Forelimb muscle (tissue), 1 donor: ENCODE measurements at regions not wholly inside any gene's neighbourhood (a gene's known extent, or its start where the extent isn't known, plus 50 kb on each side); places are given as distances from the start of the nearest gene placed in this dataset.

Experiments
- DNase-seq: peaks from one replicate; pipeline ENCODE4 v3.0.0-alpha.2; 2013; ENCODE audit warnings: low read depth

GRCh38 chr13:59480396-59481259, 683.1 kb downstream of the DIAPH3 start:
- DNase-seq = no peak

- no peak for DNase-seq
Observed at GRCh38 chr13:59483501-59484145, 680.1 kb downstream of the DIAPH3 start.

DNA sequence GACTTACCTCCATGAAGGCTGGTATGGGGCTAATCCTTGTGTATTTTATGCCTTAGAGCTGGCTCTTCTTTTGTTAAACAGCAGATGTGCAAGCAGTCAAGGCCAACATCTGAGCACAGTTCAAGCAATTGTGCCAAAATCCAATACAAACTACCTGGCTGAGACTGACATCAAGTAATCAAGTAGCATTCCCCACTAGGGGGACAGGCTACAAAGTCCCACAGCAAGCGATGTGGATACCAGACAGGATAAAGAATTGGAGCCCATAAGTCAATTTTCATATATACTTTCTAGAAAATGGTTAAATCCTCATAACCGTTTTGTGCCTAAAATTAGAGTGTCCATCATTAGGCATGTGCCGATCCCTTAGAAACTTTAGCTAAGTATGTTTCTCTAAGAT, 675.8 kb downstream of the DIAPH3 start:
- DNase-seq = no peak

DNA sequence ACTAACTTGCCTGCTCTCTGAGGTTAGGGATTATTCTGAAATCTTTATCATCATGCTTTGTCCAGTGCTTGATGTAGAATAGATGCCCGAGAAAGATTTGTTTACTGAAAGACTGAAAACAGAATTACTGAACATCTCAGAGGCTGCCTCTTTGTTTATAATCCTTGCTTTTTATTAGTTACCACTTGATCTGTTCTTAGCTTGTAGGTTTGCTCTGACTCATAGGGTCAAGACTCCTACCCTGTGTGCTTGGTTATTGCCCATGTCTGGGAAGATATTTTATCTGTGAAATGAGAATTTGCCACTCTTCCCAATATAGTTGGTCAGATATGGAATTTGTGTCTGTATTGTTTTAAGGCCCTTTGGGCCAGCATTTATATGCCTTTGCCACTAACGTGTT, 675.3 kb downstream of the DIAPH3 start:
- no peak for DNase-seq

GRCh38 chr13:59490651-59491050, 673.1 kb downstream of the DIAPH3 start:
- no peak for DNase-seq

- DNase-seq = no peak
Observed at GRCh38 chr13:59492030-59492636, 671.6 kb downstream of the DIAPH3 start.

DNA sequence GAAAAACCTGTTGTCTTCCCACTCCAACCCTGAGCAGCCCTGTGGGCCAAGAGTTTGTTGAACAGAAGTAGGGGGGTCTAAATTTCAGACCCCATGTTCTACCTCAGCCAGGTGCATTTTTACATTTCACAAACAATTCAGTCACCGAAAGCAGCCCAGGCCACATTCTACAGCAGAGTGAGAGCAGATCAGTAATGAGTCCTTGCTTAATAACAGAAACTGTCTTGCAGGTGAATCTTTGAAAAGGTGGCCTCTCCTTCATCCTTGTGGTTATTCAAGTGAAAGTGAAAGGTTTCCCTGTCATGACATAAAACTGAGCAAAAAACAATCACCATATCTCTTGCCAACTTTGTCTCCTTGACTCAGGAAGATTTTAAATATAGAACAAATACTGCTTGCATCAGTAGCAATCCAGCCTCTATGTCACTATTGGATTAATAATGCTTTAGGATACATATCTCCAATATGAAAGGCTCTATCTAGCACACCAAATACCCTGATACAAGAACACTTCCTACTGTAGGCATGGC, 670.2 kb downstream of the DIAPH3 start:
- DNase-seq = no peak

DNA sequence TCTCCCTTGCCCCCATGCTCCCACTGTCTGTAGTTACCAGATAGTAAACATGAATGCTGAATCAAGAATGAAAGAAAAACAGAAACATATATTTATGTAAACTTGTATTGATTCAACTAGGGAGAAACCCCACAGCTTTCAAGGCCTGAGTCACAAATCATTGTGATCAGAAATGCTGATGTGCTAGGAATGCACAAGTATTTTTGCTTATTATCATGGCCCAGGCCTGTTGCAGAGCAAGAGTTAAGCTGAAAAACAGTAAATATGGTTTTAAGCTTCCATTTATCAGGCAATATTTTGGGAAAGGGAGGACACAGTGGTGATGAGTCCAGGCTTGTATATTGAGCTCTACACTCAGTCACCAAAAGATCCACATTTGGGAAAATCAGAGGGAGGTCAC, 669.6 kb downstream of the DIAPH3 start:
- no peak for DNase-seq

DNA sequence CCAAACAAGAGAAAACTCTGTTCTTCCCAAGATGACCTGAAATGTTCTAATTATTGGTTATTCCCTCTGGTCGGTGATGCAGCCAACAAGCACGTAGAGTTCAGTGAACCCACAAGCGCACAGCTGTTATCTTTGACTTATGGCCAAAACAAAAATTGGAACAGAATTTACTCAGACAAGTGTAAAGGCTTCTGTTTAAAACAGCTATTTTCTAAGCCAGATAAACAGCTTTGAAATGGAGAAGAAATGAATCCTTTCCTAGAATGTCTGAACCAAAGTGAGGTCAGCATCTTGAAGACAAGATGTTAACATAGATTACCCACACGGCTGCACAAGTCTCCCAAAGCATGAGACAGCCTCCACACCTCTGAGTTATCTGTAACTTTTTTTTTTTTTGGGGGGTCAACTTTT, 669.2 kb downstream of the DIAPH3 start:
- peak; percentile 83 for DNase-seq

DNA sequence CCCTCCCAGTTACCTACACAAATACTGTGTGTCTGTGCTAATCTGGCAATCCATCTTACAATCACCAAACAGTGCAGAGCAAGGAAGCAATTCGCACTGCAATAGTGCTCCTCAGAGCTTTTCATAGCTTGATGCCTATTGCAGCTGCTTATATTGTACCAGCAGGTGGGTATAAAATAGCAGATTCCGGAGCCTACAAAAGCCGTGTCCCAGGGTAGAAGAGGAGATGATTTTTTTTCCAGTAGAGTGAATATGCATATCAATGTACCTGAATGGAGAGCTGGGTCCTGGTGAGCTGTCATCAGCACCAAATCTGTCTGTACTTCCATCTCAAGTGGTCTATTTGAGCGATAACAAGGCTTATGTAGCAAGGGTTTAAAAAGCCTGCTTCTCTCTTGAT, 668.4 kb downstream of the DIAPH3 start:
- DNase-seq = no peak

- no peak for DNase-seq
Observed at GRCh38 chr13:59495936-59496512, 667.7 kb downstream of the DIAPH3 start.

GRCh38 chr13:59497621-59498247, 666.0 kb downstream of the DIAPH3 start:
- DNase-seq = no peak

DNA sequence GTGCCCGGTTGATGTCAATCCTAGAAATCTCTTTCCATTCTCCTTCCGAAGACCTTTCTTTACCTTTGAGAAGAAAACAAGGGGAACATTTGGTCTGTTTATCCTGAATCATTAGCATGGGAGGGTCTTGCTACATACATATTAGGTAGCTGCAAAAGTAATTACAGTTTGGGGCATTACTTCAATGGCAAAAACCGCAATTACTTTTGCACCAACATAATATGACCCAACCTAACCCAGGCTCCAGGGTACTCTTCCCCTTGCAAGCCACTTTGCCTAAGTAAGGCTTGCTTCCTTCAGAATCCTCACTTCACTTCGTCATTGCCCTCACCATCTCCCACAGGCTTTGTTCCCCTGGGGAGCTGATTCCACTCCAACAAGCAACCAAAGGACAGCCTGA, 662.7 kb downstream of the DIAPH3 start:
- DNase-seq = no peak

- no peak for DNase-seq
Observed at GRCh38 chr13:59504407-59504806, 659.3 kb downstream of the DIAPH3 start.

DNA sequence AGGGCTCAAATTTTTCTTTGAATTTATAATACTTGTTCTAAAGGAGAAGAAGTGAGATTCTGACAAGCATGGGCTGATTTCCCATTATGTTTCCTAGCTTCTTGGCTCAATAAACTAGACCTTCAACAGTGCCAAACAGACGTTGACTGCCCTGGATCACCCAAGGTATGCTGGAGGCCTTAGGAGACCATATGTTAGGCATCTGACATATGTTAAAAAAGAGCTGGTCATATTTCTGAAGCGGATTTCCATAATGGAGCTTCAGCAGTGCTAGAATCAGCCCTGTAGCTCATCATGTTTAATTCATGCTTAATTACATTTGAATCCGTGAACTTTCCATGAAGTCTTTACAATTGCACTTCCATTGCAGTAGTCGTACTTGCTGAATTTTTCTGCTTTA, 653.3 kb downstream of the DIAPH3 start:
- no peak for DNase-seq

DNA sequence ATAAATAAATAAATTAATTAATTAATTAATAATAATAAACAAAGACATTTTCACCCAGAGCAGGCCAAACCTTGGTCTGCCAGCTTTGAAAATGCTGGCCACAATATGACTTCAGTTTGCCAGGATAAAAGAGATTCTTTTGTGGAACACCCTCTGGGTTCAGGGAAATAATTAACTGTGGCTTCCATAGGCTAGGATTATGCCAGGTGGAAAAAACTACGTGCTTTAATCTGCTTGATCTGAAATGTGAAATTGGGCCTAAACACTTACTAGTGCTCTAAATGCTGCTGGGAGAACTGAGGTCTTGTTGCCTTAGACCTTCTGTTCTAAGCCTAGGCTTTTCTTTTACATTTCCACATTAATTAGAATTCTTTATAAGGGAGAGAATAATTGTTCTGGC, 650.0 kb downstream of the DIAPH3 start:
- DNase-seq = no peak

DNA sequence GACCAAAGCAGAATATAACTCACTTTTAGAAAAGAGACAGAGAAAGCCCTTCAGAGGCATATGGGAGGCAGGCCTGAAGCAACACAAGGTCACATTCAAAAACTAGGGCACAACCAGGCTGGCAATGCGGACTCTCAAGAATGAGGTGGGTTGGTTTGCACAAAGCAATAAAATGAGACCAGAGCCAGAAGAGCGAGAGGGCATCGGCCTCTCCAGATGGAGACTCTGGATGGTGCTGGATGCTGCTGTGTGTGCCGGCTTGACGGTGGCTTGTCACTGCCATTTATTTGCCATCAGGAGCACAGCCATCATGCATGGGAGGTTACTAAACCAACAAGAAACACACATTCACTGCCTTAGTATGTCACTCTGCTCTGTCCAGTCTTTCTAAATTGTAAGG, 649.4 kb downstream of the DIAPH3 start:
- DNase-seq = no peak

DNA sequence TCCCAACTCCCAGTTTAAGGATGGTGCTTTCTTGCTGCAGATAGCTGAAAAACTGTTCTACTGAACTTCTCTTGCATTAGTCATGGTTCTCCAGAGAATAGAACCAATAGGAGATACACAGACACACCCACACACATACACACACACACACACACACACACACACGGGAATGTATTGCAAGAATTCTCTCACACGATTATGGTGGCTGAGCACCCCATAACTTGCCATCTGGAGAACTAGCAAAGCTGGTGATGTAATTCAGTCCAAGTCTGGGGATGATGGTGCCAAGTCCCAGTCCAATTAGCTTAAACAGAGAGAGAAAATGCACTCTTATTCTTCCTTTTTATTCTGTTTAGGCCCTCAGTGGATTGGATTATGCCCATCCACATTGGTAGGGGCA, 643.9 kb downstream of the DIAPH3 start:
- no peak for DNase-seq

DNA sequence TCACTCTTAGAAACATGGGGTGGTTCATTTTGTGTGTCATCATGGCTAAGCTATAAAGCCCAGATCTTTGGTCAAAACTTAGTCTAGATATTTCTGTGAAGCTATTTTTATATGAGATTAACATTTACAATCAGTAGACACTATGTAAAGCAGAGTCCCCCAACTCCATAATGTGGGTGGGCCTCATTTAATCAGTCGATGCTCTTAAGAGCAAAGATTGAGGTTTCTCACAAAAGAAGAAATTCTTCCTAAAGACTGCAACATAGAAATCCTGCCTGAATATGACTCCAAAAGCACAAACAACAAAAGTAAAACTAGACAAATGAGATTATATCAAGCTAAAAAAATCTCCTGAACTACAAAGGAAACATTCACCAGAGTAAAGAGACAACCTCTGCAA, 642.2 kb downstream of the DIAPH3 start:
- DNase-seq = no peak

DNA sequence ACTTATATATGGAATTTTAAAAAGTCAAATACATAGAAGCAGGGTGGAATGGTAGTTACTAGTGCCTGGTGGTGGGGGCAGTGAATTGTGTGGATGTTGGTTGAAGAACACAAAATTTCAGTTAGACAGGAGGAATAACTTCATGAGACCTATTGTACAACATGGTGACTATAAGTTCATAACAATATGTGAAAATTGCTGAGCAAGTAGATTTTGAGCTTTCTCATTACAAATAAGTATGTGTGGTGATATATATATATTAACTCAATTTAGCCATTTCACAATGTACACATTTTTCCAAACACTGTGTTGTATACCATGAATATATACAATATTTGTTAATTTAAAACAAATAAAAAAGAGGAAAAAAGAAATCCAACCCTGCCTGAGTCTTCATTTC, 641.1 kb downstream of the DIAPH3 start:
- DNase-seq = no peak

- DNase-seq = no peak
Observed at GRCh38 chr13:59527500-59527899, 636.2 kb downstream of the DIAPH3 start.

- DNase-seq = no peak
Observed at GRCh38 chr13:59531571-59532091, 632.1 kb downstream of the DIAPH3 start.
